ENCODE measurements at regions not wholly inside any gene's neighbourhood (a gene's known extent, or its start where the extent isn't known, plus 50 kb on each side); places are given as distances from the start of the nearest gene placed in this dataset.
"Not testable (repeated sequence)": the region's sequence is repeated elsewhere in the genome, so short reads cannot be mapped to it uniquely, and the experiment has no call there.

DNA sequence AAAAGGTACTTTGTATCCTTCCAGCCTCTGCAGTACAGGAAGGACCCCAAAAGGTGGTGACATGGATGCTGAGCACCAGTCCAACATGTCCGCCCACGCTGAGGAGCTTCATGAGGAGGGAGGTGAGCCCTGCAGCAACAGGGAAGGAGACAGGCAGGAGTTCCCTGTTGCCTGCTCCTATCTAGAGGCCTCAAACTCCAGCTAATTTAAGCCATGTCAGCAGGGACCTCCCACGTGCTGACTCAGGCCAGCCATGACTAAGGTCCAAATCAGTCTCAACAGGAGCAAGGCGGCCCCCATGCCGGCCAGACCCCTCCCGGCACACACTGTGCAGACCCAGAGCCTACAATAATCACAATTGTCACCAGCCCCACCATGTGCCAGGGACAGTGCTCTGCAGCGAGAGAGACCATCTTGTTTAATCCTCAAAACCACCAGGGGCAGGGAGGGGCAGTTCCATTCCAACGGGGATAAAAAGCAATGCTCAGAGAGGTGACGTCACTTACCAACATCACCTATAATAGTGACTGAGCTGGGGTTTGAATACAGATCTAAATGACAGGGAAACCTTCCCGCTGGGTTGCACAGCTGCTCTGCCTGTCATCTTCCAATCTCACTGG, 54.5 kb upstream of the GATA2 start:
- H3K4me3 ChIP-seq: no peak overlapping the region
- DNase-seq (ENCODE audit: extremely low spot score): peak; percentile 53
- H3K27ac ChIP-seq (replicated peaks in 1 of 4): no peak overlapping the region
- WGBS: 84% methylated on average over 6 of the region's 10 CpGs
- no peaks in the 10 kb centered on the region for H3K36me3 ChIP-seq
- TF ChIP-seq EP300 (IDR thresholded peaks at IDR 0.05): no peak
- TF ChIP-seq, protein P1, sequence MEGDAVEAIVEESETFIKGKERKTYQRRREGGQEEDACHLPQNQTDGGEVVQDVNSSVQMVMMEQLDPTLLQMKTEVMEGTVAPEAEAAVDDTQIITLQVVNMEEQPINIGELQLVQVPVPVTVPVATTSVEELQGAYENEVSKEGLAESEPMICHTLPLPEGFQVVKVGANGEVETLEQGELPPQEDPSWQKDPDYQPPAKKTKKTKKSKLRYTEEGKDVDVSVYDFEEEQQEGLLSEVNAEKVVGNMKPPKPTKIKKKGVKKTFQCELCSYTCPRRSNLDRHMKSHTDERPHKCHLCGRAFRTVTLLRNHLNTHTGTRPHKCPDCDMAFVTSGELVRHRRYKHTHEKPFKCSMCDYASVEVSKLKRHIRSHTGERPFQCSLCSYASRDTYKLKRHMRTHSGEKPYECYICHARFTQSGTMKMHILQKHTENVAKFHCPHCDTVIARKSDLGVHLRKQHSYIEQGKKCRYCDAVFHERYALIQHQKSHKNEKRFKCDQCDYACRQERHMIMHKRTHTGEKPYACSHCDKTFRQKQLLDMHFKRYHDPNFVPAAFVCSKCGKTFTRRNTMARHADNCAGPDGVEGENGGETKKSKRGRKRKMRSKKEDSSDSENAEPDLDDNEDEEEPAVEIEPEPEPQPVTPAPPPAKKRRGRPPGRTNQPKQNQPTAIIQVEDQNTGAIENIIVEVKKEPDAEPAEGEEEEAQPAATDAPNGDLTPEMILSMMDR (IDR thresholded peaks at IDR 0.05): no peak
- TF ChIP-seq POLR2A (IDR thresholded peaks at IDR 0.05; ENCODE audit: low read depth): no peak
- no peak for TF ChIP-seq POLR2AphosphoS5 (IDR thresholded peaks at IDR 0.05)
- H3K27me3 ChIP-seq: peaks cover 0 to 27% (median 0%) of the 10 kb centered on the region in 4 donors
- peaks cover 4 to 25% (median 12%) of the 10 kb centered on the region in 4 donors for H3K4me1 ChIP-seq
- intact Hi-C loops (cut with DNase I): no loop called here
- peaks cover 0 to 12% (median 5%) of the 10 kb centered on the region in 4 donors for H3K9me3 ChIP-seq

DNA sequence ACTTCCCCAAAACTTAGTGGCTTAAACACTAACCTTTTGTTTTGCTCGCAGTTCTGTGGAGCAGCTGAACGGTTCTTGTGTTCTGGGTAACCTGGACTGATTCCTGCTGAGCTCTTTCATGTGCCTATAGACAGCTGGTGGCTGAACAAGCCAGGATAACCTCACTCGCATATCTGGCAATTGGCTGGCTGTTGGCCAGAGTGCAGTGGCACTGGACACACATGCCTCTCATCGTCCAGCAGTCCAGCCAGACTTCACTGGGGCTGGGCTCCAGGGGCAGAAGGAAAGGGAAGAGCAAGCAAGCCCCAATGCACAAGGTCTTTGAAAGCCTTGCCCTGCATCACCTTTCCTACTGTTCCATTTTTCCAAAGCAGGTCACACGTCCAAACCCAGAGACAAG, 53.6 kb upstream of the GATA2 start:
- no peak overlapping the region for H3K4me3 ChIP-seq
- H3K27me3 ChIP-seq: peaks cover 0 to 22% (median 0%) of the 10 kb centered on the region in 4 donors
- no peaks in the 10 kb centered on the region for H3K36me3 ChIP-seq
- peaks cover 0 to 13% (median 5%) of the 10 kb centered on the region in 4 donors for H3K9me3 ChIP-seq
- peak; percentile 57 for DNase-seq (ENCODE audit: extremely low spot score)
- intact Hi-C loops (cut with DNase I): no loop called here
- 74% methylated on average over 5 of the region's 5 CpGs for WGBS
- no peak overlapping the region for H3K27ac ChIP-seq (replicated peaks in 1 of 4)
- peaks cover 4 to 25% (median 12%) of the 10 kb centered on the region in 4 donors for H3K4me1 ChIP-seq
- TF ChIP-seq POLR2A (IDR thresholded peaks at IDR 0.05; ENCODE audit: low read depth): no peak
- TF ChIP-seq, protein P1 (IDR thresholded peaks at IDR 0.05): no peak
- no peak for TF ChIP-seq EP300 (IDR thresholded peaks at IDR 0.05)

DNA sequence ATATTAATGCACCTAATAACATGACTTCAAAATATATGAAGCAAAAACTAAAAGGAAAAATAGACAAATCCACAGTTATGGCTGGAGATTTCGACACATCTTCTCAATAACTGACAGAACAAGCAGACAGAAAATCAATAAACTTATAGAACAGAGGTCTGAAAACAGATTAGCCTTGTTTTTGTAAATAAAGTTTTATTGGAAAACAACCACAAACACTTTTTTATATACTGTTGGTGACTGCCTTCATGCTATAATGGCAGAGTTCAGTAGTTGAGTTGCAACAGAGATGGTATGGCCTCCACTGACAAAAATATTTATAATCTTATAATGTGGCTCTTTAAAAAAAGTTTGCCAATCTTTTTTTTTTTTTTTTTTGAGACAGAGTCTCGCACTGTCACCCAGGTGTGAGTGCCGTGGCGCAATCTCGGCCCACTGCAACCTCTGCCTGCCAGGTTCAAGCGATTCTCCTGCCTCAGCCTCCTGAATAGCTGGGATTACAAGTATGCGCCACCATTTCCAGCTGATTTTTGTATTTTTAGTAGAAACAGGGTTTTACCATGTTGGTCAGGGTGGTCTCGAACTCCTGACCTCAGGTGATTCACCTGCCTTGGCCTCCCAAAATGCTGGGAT, 52.2 kb upstream of the GATA2 start:
- Histone ChIP-seq H3K4me1 (peaks cover 4 to 23% (median 12%) of the 10 kb centered on the region in 4 donors), H3K27ac (replicated peaks in 1 of 4) (no peak overlapping the region), H3K27me3 (peaks cover 0 to 26% (median 0%) of the 10 kb centered on the region in 4 donors), H3K4me3 (no peak overlapping the region), H3K9me3 (peaks cover 0 to 13% (median 5%) of the 10 kb centered on the region in 4 donors), H3K36me3 (no peaks in the 10 kb centered on the region)
- WGBS: 96% methylated on average over 8 of the region's 8 CpGs
- TF ChIP-seq EP300 (IDR thresholded peaks at IDR 0.05) (no peak), POLR2AphosphoS5 (IDR thresholded peaks at IDR 0.05) (no peak), POLR2A (IDR thresholded peaks at IDR 0.05; ENCODE audit: low read depth) (no peak)
- TF ChIP-seq, protein P1 (IDR thresholded peaks at IDR 0.05): no peak
- DNase-seq (ENCODE audit: extremely low spot score): no peak
- intact Hi-C loops (cut with DNase I): no loop called here

DNA sequence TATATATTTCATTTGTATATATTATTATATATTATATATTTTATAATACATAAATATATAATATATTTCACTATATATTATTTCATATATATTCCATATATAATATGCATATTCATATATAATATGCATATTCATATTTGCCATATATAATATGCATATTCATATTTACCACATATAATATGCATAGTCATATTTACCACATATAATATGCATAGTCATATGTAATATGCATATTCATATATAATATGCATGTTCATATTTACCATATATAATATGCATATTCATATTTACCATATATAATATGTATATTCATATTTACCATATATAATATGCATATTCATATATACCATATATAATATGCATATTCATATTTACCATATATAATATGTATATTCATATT, 51.2 kb upstream of the GATA2 start:
- H3K36me3 ChIP-seq: no peaks in the 10 kb centered on the region
- no peak for DNase-seq (ENCODE audit: extremely low spot score)
- peaks cover 0 to 18% (median 0%) of the 10 kb centered on the region in 4 donors for H3K27me3 ChIP-seq
- peaks cover 4 to 16% (median 6%) of the 10 kb centered on the region in 4 donors for H3K4me1 ChIP-seq
- H3K9me3 ChIP-seq: peaks cover 0 to 13% (median 5%) of the 10 kb centered on the region in 4 donors
- intact Hi-C loops (cut with DNase I): no loop called here
- H3K4me3 ChIP-seq: no peak overlapping the region
- H3K27ac ChIP-seq (replicated peaks in 1 of 4): no peak overlapping the region
- TF ChIP-seq, protein P1 (IDR thresholded peaks at IDR 0.05): no peak
- TF ChIP-seq POLR2A (IDR thresholded peaks at IDR 0.05; ENCODE audit: low read depth) (no peak), POLR2AphosphoS5 (IDR thresholded peaks at IDR 0.05) (no peak), EP300 (IDR thresholded peaks at IDR 0.05) (no peak)

DNA sequence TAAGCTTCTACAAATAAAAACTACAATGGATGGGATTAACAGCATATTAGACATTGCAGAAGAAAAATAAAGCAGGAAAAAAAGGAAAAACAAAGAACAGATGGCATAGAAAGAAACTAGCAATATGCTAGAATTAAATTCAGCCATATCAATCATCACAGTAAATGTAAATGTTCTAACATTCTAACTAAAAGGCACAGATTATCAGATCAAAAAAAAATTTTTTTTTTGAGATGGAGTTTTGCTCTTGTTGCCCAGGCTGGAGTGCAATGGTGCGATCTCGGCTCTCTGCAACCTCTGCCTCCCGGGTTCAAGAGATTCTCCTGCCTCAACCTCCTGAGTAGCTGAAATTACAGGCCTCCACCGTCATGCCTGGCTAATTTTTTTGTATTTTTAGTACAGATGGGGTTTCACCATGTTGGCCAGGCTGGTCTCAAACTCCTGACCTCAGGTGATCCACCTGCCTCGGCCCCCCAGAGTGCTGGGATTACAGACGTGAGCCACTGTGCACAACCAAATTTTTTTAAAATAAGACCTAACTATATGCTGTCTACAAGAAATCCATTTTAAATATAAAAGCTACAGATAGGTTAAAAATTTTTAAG, 50.7 kb upstream of the GATA2 start:
- peaks cover 0 to 13% (median 3%) of the 10 kb centered on the region in 4 donors for H3K4me1 ChIP-seq
- H3K4me3 ChIP-seq; intact Hi-C loops (cut with DNase I); H3K27ac ChIP-seq (replicated peaks in 1 of 4); DNase-seq (ENCODE audit: extremely low spot score); H3K36me3 ChIP-seq: not testable (repeated sequence)
- H3K9me3 ChIP-seq: peaks cover 0 to 13% (median 5%) of the 10 kb centered on the region in 4 donors
- WGBS: 92% methylated on average over 6 of the region's 6 CpGs
- peaks cover 0 to 17% (median 0%) of the 10 kb centered on the region in 4 donors for H3K27me3 ChIP-seq

Data from esophagus muscularis mucosa (tissue), 4 donors.